ENCODE measurements at regions not wholly inside any gene's neighbourhood (a gene's known extent, or its start where the extent isn't known, plus 50 kb on each side); places are given as distances from the start of the nearest gene placed in this dataset.

DNA sequence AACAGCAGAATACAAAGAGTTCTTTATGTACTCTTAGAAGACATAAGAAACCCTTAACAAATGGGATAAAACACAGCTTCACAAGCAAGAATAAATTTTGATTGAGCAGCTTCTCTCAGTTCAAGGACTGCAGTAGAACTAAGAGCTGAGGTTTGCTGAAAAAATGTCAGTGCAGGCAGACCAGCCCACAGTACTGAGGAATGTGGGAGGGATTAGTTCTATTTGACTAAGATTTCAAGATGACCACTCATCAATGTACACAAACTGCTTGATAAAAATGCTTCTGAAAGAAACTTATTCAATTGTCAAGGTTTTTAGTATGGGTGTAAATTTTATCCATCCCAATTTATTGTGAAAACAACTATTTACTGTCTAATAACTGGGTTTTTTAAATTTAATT lies 138.4 kb downstream of the SEC23A start:
- TF ChIP-seq CTCF (conservative IDR thresholded peaks at IDR 0.05; ENCODE audit: low read depth, low read length): no peak
- no peak for TF ChIP-seq RFX5 (IDR thresholded peaks at IDR 0.05; ENCODE audit: low read depth, low read length)
- TF ChIP-seq RAD21 (IDR thresholded peaks at IDR 0.05; ENCODE audit: low read length): no peak
